ENCODE measurements at regions not wholly inside any gene's neighbourhood (a gene's known extent, or its start where the extent isn't known, plus 50 kb on each side); places are given as distances from the start of the nearest gene placed in this dataset.

DNA sequence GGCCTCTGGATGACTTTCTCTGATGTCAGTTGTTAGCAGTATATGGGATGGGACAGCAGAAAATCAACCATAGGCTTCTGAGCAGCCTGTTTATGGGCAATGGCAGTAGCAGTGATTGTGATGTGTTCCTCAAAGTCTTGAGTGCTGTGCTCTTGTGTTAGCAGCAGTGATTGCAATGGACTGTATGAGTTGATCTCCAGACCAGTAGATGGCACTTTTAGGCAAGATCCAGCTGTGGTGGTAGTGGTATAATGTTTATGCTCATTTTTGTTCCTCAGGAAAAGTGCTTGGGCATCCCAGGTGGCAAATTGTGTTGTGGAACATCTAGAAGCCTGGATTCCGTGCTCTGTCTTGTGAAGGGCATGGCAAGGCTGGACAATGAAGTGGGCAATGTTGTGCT lies 181.6 kb upstream of the SYNCRIP start:
- H3K9ac ChIP-seq (ENCODE audit: insufficient read depth, low read depth, low read length) = no peak overlapping the region
- WGBS (ENCODE audit: low lambda C conversion rate) = 0% methylated on average over 1 of the region's 1 CpG
- in situ Hi-C loops (cut with HindIII; ENCODE audit: extremely low pct_ligation_motif_present, low pct_unique_long_range_greater_than_20kb) (no loop called here), intact Hi-C loops (cut with micrococcal nuclease; ENCODE audit: unreplicated experiment) (no loop called here)
- no peaks in the 10 kb centered on the region for H3K36me3 ChIP-seq (replicated peaks in 1 of 2; ENCODE audit: control insufficient read depth in 1 of 2, insufficient read depth in 2 of 2, low read length in 2 of 2)
- H3K9me3 ChIP-seq (ENCODE audit: low read length) = peaks cover 6% of the 10 kb centered on the region; the same call in 1 of the 2 replicates
- TF ChIP-seq, protein P1, sequence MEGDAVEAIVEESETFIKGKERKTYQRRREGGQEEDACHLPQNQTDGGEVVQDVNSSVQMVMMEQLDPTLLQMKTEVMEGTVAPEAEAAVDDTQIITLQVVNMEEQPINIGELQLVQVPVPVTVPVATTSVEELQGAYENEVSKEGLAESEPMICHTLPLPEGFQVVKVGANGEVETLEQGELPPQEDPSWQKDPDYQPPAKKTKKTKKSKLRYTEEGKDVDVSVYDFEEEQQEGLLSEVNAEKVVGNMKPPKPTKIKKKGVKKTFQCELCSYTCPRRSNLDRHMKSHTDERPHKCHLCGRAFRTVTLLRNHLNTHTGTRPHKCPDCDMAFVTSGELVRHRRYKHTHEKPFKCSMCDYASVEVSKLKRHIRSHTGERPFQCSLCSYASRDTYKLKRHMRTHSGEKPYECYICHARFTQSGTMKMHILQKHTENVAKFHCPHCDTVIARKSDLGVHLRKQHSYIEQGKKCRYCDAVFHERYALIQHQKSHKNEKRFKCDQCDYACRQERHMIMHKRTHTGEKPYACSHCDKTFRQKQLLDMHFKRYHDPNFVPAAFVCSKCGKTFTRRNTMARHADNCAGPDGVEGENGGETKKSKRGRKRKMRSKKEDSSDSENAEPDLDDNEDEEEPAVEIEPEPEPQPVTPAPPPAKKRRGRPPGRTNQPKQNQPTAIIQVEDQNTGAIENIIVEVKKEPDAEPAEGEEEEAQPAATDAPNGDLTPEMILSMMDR (CRISPR knock-in tag; IDR thresholded peaks at IDR 0.05) = peak; percentile 28; the same call in 1 of the 2 replicates
- TF ChIP-seq ZNF747 (CRISPR knock-in tag; IDR thresholded peaks at IDR 0.05; ENCODE audit: borderline replicate concordance) = no peak
- H3K4me1 ChIP-seq (ENCODE audit: insufficient read depth, low read length) = no peaks in the 10 kb centered on the region
- FAIRE-seq (no peak), ATAC-seq (0 out of 3 replicates have a peak, but pooled peaks have one; percentile 30), DNase-seq (ENCODE audit: low spot score) (no peak)
- CTCF ChIA-PET (ENCODE audit: low intra/inter-chr PET ratio, low total read pairs) = no interaction called here
- H3K4me2 ChIP-seq (ENCODE audit: low read depth, low read length) = no peak overlapping the region
- POLR2A ChIA-PET = no interaction called here
- H3K27ac ChIP-seq (ENCODE audit: extremely low read length, insufficient read depth, low read length) = no peak overlapping the region
- H3K79me2 ChIP-seq (ENCODE audit: insufficient read depth, low read length) = no peaks in the 10 kb centered on the region
- no peaks in the 10 kb centered on the region for H3K27me3 ChIP-seq (ENCODE audit: control insufficient read depth in 1 of 2, insufficient read depth in 2 of 2, low read length in 2 of 2)
- H2AFZ ChIP-seq (ENCODE audit: low read length) = no peak overlapping the region
- BruUV-seq (replicated peaks) = no TSS peak
- H3K4me3 ChIP-seq (replicated peaks in 1 of 3; ENCODE audit: insufficient read depth in 1 of 3, low read depth in 2 of 3, low read length in 3 of 3) = no peak overlapping the region
- H4K20me1 ChIP-seq (ENCODE audit: insufficient read depth, low read length) = no peaks in the 10 kb centered on the region

DNA sequence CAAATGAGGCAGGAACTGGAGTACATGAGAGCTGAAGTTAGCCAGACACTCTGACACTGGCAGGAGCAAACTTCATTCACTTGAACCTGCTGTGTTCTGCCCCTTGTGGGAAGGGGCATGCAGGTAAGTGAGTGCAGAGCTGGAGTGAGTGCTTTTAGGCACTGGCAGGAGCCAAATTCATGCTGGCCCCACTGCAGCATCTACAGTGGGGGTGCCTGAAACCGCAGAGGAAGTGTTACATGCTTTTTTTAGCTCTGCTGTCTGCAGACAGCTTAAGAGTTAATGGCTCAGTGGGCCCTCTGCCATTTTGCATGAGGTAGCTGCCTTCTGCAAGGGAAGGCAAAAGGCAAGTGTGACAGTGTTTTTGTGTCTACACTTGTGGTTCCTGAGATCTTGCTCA lies 167.9 kb upstream of the SYNCRIP start:
- H4K20me1 ChIP-seq (ENCODE audit: insufficient read depth, low read length) = no peaks in the 10 kb centered on the region
- DNase-seq (ENCODE audit: low spot score) = no peak
- in situ Hi-C loops (cut with HindIII; ENCODE audit: extremely low pct_ligation_motif_present, low pct_unique_long_range_greater_than_20kb) = no loop called here
- H3K79me2 ChIP-seq (ENCODE audit: insufficient read depth, low read length) = no peaks in the 10 kb centered on the region
- no peak overlapping the region for H2AFZ ChIP-seq (ENCODE audit: low read length)
- no peaks in the 10 kb centered on the region for H3K4me1 ChIP-seq (ENCODE audit: insufficient read depth, low read length)
- H3K27ac ChIP-seq (ENCODE audit: extremely low read length, insufficient read depth, low read length) = no peak overlapping the region
- no peak overlapping the region for H3K9ac ChIP-seq (ENCODE audit: insufficient read depth, low read depth, low read length)
- 0% methylated on average over 1 of the region's 1 CpG for WGBS (ENCODE audit: low lambda C conversion rate)
- H3K9me3 ChIP-seq (ENCODE audit: low read length) = peaks cover 25% of the 10 kb centered on the region
- no peak for ATAC-seq
- intact Hi-C loops (cut with micrococcal nuclease; ENCODE audit: unreplicated experiment) = no loop called here
- no peaks in the 10 kb centered on the region for H3K36me3 ChIP-seq (replicated peaks in 1 of 2; ENCODE audit: control insufficient read depth in 1 of 2, insufficient read depth in 2 of 2, low read length in 2 of 2)
- CTCF ChIA-PET (ENCODE audit: low intra/inter-chr PET ratio, low total read pairs) = no interaction called here
- POLR2A ChIA-PET = no interaction called here
- H3K27me3 ChIP-seq (ENCODE audit: control insufficient read depth in 1 of 2, insufficient read depth in 2 of 2, low read length in 2 of 2) = no peaks in the 10 kb centered on the region
- BruUV-seq (replicated peaks) = no TSS peak
- TF ChIP-seq, protein P2, sequence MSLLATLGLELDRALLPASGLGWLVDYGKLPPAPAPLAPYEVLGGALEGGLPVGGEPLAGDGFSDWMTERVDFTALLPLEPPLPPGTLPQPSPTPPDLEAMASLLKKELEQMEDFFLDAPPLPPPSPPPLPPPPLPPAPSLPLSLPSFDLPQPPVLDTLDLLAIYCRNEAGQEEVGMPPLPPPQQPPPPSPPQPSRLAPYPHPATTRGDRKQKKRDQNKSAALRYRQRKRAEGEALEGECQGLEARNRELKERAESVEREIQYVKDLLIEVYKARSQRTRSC (CRISPR knock-in tag; IDR thresholded peaks at IDR 0.05; ENCODE audit: low read depth) = no peak
- TF ChIP-seq ZNF20 (CRISPR knock-in tag; IDR thresholded peaks at IDR 0.05) (no peak), TCF7L2 (IDR thresholded peaks at IDR 0.05; ENCODE audit: low read depth, low read length) (no peak), ZNF382 (CRISPR knock-in tag; IDR thresholded peaks at IDR 0.05; ENCODE audit: borderline replicate concordance) (no peak)
- FAIRE-seq = no peak
- H3K4me3 ChIP-seq (replicated peaks in 1 of 3; ENCODE audit: insufficient read depth in 1 of 3, low read depth in 2 of 3, low read length in 3 of 3) = no peak overlapping the region
- no peak overlapping the region for H3K4me2 ChIP-seq (ENCODE audit: low read depth, low read length)
